Activated CD4-positive, alpha-beta T cell treated with anti-CD3 and anti-CD28 coated beads for 24 hours (primary cell): ENCODE measurements at regions not wholly inside any gene's neighbourhood (a gene's known extent, or its start where the extent isn't known, plus 50 kb on each side); places are given as distances from the start of the nearest gene placed in this dataset.
"Not testable (repeated sequence)": the region's sequence is repeated elsewhere in the genome, so short reads cannot be mapped to it uniquely, and the experiment has no call there.

Source experiments
- DNase-seq, 2 donors: peaks; one replicate each; pipeline ENCODE4 v3.0.0-alpha.2; 2020; ENCODE audit warnings: low read depth in 2 of 2

DNA sequence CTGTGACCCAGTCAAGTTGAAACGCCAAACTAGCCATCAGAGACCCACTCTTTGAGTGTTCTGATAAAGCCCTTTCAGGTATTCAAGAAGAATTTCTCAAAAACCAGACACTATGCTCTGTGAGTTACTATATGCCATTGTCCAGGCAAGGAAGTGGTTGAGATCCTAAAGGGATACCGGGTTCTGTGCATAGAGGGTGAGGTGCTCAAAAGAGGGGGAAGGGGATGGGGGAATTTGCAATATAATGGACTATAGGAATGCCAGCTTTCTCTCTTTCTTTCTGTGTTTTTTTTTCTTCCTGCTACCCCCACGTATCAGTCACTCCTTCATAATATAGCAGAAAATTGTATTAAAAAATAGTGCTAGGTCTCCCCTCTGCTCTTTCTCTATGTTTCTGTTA lies 1619.0 kb downstream of the STIM2 start:
- no peak for DNase-seq

DNA sequence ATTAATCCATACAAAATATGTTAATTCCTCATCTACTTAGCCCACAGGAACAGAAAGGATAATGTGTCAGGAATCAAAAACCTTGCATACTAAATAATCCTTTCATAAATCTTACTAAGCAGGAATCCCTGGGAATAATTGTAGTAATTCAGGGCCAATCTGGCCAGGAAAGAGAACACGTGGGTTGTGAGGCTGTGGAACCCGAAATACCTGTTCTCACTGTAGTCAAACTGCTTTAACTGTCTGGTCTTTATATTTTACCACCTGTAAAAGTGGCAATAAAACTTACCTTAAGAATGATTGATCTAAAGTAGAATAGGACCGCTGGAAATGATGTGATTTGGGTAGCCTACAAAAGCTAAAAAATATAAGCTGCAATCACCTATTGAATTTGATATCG lies 1620.9 kb downstream of the STIM2 start:
- no peak for DNase-seq

DNA sequence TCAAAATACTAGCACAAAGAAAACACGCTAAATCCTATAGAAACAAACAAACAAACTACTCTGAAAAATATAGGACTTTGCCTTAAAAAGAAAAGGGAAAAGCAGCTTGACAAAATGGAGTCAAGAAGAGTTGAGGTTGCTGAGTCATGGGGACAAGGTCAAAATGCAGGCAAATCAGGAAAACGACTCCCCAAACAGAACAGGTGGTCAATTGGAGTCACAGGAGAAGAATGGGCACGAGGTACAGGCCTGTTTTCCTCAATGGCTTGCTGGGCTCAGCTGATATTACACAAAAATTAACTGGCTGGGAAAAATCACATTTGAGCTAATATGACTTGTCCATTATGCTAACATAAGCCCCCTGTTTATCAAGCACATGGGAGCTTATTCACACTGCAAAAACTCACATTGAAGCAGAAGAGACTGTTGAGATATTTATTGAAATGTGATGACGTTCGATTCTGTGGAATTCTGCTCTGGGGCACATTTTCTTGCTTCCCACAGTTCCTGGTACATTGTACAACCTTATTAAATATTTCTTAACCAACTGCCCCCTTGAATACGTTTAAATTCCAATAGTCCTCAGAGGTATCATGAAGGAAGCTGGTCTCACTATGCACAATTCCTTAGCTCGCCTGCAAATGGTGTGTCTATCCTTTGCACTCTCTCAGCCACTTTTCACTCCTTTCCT lies 1622.1 kb downstream of the STIM2 start:
- DNase-seq, result no peak

DNA sequence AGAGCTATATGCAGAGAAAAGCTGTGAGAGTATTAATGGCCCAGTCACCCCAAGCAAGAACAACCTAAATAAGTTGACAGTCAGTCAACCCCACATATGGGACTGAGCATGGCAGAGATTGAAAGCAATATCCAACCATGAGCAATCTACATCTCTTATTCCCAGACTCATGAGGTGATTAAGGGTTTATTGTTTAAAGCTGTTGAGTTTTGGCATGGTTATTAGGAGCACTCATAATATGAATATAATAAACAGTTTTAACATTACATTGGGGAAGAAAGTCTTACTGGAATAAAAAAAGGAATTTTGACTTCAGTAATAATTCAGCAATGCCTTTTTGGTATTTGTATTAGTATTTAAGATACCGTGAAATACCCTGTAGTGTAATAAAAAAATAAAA lies 1627.4 kb downstream of the STIM2 start:
- DNase-seq, result no peak

DNA sequence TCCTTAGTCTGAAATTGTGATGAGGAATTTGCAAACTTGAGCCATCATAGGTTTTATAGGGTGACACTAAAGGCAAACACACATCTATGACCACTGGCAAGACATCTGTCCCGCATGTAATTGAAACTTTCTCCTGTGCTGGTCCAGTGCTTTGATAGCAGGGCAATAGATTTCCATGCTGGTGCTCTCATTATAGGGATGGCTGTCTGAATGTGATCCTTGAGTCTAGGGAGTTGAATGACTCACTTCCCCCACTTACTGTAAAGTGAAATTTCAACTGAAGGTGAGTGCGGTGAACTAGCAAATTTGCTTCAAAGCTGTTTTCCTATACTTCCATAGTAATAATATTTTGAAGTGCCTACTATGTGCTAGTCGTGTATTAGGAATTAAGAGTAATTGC lies 1630.0 kb downstream of the STIM2 start:
- no peak for DNase-seq

DNA sequence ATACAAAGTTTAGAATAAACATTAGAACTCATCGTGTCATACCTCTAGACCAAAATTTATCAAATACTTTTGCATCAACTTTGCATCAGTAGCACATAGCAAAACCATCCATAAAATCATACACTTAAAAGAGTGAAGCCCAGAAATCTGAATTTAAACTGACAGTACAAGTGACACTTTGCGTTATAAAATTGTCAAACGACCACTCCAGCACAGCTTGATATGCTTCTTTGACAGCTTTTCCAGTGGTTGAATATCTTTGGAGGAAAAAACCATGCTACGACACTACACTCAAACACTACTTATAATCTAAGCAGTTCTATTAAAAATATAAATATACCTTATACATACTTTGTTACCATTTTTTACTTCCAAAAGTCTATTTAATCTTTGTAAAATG lies 1644.4 kb downstream of the STIM2 start:
- no peak for DNase-seq

DNA sequence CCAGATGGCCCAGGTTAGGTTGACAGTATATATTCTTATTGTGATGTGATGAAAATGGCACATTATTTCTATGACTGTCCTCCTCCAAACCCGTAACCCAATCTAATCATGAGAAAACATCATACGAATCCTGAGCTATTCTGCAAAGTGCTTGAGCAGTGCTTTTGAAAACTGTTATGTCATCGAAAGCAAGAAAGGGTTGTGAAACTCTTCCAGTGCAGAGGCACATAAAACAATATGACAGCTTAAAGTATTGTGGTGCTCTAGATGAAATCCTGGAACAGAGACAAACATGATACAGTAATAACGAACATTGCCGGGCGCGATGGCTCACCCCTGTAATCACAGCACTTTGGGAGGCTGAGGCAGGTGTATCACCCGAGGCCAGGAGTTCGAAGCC lies 1648.0 kb downstream of the STIM2 start:
- no peak for DNase-seq

DNA sequence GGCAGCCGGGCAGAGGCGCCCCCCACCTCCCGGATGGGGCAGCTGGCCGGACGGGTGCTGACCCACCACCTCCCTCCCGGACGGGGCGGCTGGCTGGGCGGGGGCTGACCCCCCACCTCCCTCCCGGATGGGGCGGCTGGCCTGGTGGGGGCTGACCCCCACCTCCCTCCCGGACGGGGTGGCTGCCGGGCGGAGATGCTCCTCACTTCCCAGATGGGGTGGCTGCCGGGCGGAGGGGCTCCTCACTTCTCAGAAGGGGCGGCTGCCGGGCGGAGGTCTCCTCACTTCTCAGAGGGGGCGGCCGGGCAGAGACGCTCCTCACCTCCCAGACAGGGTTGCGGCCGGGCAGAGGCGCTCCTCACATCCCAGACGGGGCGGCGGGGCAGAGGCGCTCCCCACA lies 1654.1 kb downstream of the STIM2 start:
- DNase-seq, result not testable (repeated sequence)

DNA sequence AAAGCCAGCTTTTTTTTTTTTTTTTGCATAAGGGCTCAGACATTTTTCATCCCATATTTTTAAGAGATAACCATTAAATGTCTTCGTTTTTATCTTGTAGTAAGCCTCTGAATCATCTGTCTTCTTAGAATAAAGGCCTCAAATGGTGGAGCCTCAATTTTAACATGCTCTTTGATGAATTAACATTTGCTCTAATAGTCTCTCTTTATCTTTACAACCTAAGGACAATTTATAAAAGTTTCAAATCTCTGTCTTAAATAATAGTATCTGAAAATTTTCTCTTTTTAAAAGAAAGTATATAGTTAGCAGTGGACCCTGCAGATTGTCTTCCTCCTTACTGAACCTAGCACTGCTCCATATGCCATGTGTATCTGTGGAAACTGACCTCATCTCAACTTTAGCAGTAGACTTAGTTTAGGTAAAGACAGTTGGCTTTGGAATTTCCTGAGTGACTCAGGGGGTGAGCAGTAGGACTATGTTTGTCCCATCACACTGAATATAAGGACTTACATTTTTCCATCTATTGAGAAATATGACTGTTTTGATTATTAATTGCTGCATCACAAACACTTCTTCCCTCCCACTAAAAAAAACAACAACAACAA lies 1658.0 kb downstream of the STIM2 start:
- DNase-seq, result no peak

DNA sequence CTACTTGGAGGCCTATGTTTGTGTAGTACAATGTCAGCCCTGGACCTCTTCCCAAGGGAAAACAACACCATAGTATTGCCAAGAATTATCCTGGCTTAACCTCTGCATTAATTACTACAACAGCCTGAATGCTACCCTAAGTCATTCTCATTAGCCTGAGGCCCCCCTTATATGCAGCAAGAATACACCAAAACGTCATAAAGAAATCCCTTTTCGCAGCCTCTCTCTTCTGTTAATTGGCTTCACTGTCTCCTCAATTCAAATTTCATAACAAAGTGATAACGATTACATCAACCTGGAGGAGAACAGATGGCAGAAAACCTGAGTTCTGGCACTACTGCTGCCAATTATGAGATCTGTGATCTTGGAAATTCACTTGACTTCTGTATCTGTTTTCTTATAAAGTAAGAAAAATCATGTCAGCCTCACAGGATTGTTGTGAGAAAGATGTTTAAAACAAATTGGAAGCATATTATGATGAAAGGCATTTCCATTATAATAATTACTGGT lies 1663.1 kb downstream of the STIM2 start:
- DNase-seq, result no peak

DNA sequence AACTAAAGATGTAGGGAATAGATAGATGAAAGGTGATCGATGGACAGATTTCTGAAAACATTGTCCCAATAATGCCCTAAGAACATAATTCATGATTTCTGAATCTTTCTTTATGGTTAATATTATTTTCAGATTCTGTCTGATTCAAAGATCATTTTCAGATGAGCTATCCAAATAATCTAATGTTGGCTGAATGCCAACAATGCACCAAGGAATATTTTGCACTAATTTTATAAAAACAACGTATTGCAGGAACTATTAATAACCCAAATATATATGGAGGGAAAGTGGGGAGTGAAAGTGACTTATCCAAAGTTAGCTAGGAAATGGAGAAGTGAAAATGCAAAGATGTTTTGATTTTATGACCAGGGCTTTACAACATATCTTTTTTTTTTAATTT lies 1675.5 kb downstream of the STIM2 start:
- DNase-seq, result no peak

DNA sequence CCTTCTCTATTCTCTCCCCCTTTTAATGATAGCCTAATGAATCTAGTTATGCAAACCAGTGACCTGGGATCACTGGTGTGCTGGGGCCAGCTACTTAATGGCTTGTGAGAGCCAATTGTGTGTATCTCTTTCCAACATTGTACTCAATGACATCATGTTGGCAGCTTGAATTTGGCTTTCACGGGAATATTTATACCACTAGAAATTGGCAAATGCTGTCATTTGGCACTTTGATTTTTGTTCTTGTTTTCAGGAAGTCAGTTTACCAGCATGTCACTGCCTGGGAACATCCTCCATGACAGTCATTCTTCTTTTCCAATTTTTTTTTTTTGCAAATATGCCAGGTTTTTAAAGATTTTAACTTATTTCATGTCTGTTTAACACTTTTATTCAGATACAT lies 1685.3 kb downstream of the STIM2 start:
- DNase-seq, result no peak

DNA sequence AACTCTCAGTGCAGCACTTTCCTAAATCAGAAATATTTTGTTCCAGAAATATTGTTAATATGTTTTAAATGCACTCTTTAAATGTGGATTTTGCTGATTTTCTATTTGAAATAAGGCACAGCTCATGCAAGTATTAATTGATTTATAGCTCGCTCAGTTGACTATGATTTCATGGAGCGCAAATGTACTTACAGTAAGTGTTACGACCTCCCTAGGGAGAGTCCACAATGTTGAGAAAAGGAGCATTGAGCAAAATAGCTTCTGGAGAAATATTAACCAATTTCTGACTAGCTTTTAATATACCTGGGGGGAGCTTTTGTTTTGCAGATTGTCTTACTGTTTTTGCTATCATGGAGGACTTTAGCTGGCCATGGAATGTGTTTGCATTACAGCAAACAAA lies 1687.5 kb downstream of the STIM2 start:
- DNase-seq, result no peak

DNA sequence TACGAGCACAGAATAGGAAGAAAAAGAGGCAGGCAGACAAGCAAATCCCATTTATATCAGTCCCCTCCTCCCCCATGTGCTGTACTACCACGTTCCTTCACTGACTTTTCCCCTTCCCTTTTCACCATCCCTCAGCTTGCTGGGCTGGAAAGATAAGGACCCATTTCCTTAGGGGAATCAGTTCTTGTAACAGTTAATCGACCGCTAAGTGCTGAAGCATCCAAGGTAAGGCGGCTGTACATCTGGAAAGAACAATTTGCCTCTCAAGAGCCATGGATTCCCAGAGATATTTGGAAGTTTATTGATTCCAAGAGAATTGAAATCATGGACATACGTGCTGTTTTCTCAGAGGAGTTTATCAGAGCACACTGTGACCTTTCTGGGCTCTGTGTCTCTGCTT lies 1688.0 kb downstream of the STIM2 start:
- DNase-seq, result no peak

DNA sequence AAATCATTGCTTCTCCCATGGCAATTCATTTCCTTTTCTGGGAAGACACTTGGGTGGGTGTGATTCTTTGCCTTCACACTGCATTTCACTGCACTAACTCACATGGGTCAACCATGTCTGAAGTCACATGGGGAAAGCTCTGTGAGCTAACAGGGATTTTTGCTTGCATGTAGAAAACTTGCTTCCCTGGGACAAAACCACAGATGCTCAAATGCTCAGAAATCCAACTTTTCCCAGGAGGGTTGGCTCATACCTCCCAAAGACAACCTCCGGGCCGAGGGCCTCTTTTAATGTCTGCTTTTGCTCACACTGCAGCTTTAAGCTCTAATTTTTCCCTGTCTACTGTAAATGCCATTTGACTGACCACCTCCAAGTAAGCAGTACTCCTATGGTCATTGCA lies 1695.2 kb downstream of the STIM2 start:
- DNase-seq, result no peak

DNA sequence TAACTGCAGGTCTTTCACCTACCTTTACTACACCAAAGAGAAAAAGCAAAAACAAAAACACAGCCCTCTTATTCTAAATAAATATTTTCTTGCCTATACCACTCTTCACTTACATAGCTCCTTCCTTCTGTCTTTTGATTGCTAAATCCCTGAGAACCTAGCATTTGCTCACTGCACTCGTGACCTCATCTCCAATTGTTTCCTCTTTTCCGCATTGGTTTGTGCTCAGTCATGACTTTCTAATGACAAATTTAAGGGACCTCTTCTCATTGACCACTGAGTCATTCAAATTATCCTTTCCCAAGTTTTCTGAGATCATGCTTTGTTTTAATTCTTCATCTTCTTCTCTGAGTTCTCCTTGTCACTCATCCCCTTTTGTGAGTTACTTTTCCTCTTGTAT lies 1697.1 kb downstream of the STIM2 start:
- no peak for DNase-seq

DNA sequence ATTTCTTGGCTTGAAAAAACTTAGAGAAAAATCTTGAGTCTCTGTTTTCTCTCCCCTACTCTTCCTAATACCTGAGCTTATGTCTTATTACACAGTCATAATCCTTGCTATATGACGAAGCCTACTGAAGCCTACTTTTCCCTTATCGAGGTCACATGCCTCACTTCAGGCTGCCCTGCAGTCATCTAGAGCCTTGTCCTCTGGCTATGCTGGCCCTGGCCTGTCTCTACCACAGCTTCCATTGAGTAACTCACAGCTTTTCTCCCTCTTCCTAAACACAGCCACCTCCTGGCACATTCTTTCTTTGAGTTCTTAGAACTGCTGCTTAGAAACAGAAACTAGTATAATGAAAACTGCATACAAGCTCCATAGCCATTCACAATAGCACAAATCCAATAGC lies 1698.3 kb downstream of the STIM2 start:
- no peak for DNase-seq

DNA sequence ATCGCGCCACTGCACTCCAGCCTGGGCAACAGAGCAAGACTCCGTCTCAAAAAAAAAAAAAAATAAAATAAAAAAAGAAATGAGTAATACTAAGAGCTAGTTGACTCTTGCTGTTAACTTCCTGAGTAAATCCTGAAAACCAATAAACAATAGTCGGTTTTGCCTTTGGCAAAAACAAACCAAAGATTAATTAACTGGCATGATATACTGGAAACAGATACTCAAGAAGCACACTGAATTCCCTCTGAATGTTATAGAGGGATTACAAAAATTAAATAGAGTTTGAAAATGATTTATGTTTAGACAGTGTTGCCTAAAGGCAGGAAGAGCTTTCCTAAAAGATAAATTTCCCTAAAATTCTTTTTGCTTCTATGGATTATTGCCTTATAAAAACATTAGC lies 1702.3 kb downstream of the STIM2 start:
- DNase-seq, result no peak

DNA sequence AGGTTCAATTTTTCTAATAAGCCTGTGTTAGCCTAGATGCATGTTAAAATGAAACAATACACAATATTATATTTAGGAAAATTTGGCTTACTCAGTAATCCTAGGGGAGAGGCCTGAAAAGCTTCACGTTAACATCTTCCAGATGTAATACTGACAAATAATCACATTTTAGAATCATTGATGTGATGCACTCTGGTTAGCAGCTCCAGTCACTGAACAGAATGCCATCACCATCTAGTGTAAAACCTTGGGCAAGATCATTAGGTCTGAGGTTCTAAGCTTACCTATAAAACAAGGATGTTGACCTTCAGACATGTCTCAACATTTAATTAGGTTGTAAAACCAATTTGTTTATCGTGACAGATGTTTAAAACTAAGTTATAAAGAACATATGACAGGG lies 1704.8 kb downstream of the STIM2 start:
- no peak for DNase-seq

DNA sequence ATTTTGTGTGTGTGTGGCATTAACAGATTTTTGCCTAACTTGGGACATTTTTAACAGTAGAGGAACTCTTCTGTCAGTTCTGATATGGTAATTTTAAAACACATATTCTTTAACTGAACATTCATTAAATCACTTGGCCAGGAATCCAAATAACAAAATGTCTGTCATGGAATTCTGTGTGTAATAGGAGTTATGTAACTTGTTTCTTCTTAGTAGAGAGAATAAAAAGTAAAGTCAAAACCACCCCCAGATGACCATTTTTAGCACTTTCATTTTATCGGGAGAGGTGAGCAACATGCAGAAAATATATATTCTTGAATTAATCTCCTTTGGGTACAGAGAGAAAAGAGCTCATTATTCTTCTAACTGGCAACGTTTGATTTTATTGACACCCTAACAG lies 1740.3 kb downstream of the STIM2 start:
- DNase-seq, result no peak

DNA sequence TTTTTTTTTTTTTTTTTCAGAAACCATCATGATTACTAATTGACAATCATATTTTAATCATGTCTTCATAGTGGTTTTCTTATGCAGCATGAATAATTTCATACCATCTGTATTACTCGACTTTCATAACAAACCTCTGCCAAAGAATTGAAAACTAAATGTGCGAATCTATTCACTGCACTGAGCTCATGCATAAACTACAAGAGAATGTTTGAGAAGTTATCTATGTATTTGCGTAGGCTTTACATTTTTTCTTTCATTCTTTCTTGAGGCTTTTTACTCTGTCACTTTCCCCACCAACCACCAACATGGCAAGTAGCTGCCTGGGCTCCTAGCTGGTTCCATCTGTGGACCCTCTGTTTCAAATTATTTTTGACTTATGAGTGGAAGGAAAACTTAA lies 1761.0 kb downstream of the STIM2 start:
- no peak for DNase-seq

DNA sequence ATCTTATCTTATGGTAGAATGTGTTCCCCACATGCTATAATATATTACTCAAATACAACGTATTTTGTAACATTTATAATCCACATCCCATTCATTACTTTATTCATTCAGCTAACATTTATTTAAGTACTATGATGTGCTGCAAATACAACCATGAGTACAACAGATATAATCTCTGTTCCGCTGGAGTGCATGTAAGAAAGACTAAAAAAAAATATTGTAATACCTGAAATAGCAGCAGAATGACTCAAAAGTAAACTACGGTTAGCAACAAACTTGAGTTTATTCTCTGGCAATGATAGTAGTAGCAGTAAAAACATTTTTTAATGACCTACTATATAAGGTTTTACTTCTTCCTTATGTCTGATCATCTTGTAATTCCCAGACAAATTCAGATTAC lies 1776.3 kb downstream of the STIM2 start:
- no peak for DNase-seq

DNA sequence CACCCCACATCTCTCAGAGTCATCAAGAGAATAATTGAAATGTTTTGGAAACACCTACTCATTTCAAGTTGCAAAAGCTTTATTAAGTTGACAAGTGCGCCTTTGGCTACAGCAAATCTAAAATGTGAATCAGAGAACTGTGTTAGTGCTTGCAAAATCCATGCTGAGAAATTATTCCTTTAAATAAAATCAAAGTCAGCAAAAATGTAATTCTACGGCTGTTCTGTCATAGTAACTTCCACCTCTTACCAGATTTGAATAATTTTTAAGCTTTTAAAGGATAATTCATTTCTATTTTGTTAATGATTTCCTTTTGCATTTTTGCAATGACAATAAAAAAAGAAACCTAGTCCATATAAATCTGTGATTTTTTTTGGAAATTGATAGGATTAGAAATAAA lies 1779.1 kb downstream of the STIM2 start:
- DNase-seq, result no peak

DNA sequence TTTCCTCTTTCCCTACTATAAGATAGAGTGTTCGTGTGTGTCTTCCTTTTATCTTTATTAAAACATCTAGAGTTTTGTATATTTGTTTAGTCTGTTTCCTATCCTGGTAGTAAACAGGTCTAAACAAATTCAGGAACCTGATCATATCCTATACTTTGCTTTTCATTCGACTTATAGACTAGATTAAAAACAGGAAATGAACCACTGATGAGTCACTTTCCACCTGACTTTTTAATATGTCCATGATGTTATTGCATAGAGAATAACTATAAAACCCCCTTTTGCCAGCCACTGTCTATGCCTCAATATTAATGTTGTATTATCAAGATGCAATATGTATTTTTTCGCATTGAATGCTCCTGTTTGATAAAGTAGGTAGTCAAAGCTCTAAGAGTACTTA lies 1794.0 kb downstream of the STIM2 start:
- no peak for DNase-seq
